ENCODE measurements at regions not wholly inside any gene's neighbourhood (a gene's known extent, or its start where the extent isn't known, plus 50 kb on each side); places are given as distances from the start of the nearest gene placed in this dataset.
"Not testable (repeated sequence)": the region's sequence is repeated elsewhere in the genome, so short reads cannot be mapped to it uniquely, and the experiment has no call there.

DNA sequence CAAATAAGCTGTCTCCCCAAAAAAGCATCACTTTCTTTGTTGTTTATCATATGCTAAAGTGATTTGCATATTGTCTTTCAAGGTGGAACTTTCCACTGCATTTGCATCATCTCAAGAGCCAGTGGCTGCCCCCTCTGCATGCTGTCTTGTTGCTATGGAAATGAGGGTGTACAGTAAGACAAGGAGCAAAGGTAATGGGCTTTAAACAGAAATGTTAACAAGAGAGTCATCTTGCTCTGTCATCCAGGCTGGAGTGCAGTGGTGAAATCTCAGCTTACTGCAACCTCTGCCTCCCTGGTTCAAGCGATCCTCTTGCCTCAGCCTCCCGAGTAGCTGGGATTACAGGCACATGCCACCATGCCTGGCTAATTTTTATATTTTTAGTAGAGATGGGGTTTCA is 159.2 kb downstream of the ENC1 start:
- TF ChIP-seq, protein P1, sequence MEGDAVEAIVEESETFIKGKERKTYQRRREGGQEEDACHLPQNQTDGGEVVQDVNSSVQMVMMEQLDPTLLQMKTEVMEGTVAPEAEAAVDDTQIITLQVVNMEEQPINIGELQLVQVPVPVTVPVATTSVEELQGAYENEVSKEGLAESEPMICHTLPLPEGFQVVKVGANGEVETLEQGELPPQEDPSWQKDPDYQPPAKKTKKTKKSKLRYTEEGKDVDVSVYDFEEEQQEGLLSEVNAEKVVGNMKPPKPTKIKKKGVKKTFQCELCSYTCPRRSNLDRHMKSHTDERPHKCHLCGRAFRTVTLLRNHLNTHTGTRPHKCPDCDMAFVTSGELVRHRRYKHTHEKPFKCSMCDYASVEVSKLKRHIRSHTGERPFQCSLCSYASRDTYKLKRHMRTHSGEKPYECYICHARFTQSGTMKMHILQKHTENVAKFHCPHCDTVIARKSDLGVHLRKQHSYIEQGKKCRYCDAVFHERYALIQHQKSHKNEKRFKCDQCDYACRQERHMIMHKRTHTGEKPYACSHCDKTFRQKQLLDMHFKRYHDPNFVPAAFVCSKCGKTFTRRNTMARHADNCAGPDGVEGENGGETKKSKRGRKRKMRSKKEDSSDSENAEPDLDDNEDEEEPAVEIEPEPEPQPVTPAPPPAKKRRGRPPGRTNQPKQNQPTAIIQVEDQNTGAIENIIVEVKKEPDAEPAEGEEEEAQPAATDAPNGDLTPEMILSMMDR (IDR thresholded peaks at IDR 0.05), result not testable (repeated sequence)
- not testable (repeated sequence) for TF ChIP-seq POLR2A (IDR thresholded peaks at IDR 0.05)

All from uterus (tissue), 2 donors.